Nephron progenitor cell (in vitro differentiated cells): ENCODE measurements at regions not wholly inside any gene's neighbourhood (a gene's known extent, or its start where the extent isn't known, plus 50 kb on each side); places are given as distances from the start of the nearest gene placed in this dataset.

Experiments
- DNase-seq: peaks from one replicate; pipeline ENCODE4 v3.0.0; 2021
- H3K27ac Mint-ChIP-seq: 2 replicates; pipeline ENCODE4 v1.8.0; 2021; ENCODE audit warnings: mild to moderate bottlenecking, moderate library complexity, mixed read lengths
- H3K27me3 Mint-ChIP-seq: 2 replicates; pipeline ENCODE4 v1.8.0; 2021; ENCODE audit warnings: mild to moderate bottlenecking, low read depth, mixed read lengths; ENCODE audit not compliant: poor library complexity
- H3K36me3 Mint-ChIP-seq: 2 replicates; pipeline ENCODE4 v1.8.0; 2021; ENCODE audit warnings: low read depth, mixed read lengths
- H3K4me1 Mint-ChIP-seq: 2 replicates; pipeline ENCODE4 v1.8.0; 2021; ENCODE audit warnings: mixed read lengths
- H3K4me3 Mint-ChIP-seq: 2 replicates; pipeline ENCODE4 v1.8.0; 2021; ENCODE audit warnings: mild to moderate bottlenecking, moderate library complexity, mixed read lengths
- H3K9me3 Mint-ChIP-seq: 2 replicates; pipeline ENCODE4 v1.8.0; 2021; ENCODE audit warnings: mild to moderate bottlenecking, moderate library complexity, mixed read lengths
- TF ChIP-seq, protein P1 (sequence below): fragments of 200-600 bp; sonication (generic); IDR thresholded peaks from 2 replicates; pipeline ENCODE4 v1.5.0; 2021; ENCODE audit warnings: antibody characterized with exemption

DNA sequence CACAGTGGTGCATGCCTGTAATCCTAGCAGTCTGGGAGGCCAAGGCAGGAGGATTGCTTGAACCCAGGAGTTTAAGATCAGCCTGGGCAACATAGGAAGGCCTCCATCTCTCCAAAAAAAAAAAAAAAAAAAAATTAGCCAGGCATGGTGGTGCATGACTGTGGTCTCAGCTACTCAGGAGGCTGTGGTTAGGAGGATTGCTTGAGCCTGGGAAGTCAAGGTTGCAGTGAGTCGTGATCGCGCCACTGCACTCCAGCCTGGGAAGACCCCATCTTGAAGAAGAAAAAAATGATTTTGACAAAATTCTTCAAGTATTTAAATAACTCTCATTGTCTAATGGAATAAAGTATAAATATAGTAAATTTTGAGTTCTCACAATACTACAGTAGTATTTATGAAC, 219.2 kb upstream of the SSTR1 start:
- Mint-ChIP-seq H3K27me3 (peaks cover 6% of the 10 kb centered on the region), H3K36me3 (no peaks in the 10 kb centered on the region), H3K4me1 (no peaks in the 10 kb centered on the region), H3K27ac (no peak overlapping the region), H3K4me3 (no peak overlapping the region), H3K9me3 (no peaks in the 10 kb centered on the region)
- TF ChIP-seq, protein P1, sequence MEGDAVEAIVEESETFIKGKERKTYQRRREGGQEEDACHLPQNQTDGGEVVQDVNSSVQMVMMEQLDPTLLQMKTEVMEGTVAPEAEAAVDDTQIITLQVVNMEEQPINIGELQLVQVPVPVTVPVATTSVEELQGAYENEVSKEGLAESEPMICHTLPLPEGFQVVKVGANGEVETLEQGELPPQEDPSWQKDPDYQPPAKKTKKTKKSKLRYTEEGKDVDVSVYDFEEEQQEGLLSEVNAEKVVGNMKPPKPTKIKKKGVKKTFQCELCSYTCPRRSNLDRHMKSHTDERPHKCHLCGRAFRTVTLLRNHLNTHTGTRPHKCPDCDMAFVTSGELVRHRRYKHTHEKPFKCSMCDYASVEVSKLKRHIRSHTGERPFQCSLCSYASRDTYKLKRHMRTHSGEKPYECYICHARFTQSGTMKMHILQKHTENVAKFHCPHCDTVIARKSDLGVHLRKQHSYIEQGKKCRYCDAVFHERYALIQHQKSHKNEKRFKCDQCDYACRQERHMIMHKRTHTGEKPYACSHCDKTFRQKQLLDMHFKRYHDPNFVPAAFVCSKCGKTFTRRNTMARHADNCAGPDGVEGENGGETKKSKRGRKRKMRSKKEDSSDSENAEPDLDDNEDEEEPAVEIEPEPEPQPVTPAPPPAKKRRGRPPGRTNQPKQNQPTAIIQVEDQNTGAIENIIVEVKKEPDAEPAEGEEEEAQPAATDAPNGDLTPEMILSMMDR, result no peak
- DNase-seq, result no peak

DNA sequence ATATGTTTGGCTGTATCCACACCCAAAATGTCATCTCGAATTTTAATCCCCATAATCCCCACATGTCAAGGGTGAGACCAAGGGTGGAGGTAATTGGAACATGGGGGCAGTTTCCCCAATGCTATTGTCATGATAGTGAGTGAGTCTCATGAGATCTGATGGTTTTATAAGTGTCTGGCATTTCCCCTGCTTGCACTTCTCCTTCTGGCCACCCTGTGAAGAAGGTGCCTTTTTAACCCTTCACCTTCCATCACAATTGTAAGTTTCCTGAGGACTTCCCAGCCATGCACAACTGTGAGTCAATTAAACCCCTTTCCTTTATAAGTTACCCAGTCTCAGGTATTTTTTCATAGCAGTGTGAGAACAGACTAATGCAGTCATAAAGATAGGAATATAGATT, 216.7 kb upstream of the SSTR1 start:
- Mint-ChIP-seq H3K27ac (no peak overlapping the region), H3K27me3 (peaks cover 9% of the 10 kb centered on the region), H3K4me3 (no peak overlapping the region), H3K4me1 (no peaks in the 10 kb centered on the region), H3K9me3 (no peaks in the 10 kb centered on the region), H3K36me3 (no peaks in the 10 kb centered on the region)
- no peak for DNase-seq
- TF ChIP-seq, protein P1, result no peak

GRCh38 chr14:37992499-37992898, 215.2 kb upstream of the SSTR1 start:
- TF ChIP-seq, protein P1, result no peak
- Mint-ChIP-seq H3K4me1 (no peaks in the 10 kb centered on the region), H3K4me3 (no peak overlapping the region), H3K9me3 (no peaks in the 10 kb centered on the region), H3K36me3 (no peaks in the 10 kb centered on the region), H3K27ac (no peak overlapping the region), H3K27me3 (peaks cover 9% of the 10 kb centered on the region)
- no peak for DNase-seq

- H3K27ac Mint-ChIP-seq, result no peak overlapping the region
- no peaks in the 10 kb centered on the region for H3K9me3 Mint-ChIP-seq
- TF ChIP-seq, protein P1, result no peak
- peaks cover 9% of the 10 kb centered on the region for H3K27me3 Mint-ChIP-seq
- no peak for DNase-seq
- H3K4me1 Mint-ChIP-seq, result peaks cover 9% of the 10 kb centered on the region
- no peaks in the 10 kb centered on the region for H3K36me3 Mint-ChIP-seq
- no peak overlapping the region for H3K4me3 Mint-ChIP-seq
These were observed 212.8 kb upstream of the SSTR1 start for GRCh38 chr14:37994846-37995372.

- DNase-seq, result no peak
- H3K4me3 Mint-ChIP-seq, result no peak overlapping the region
- no peak overlapping the region for H3K27ac Mint-ChIP-seq
- H3K27me3 Mint-ChIP-seq, result peaks cover 9% of the 10 kb centered on the region
- H3K9me3 Mint-ChIP-seq, result no peaks in the 10 kb centered on the region
- TF ChIP-seq, protein P1, result no peak
- peaks cover 11% of the 10 kb centered on the region for H3K4me1 Mint-ChIP-seq
- H3K36me3 Mint-ChIP-seq, result no peaks in the 10 kb centered on the region
These were observed 210.7 kb upstream of the SSTR1 start for GRCh38 chr14:37997017-37997416.

GRCh38 chr14:38000340-38000739, 207.4 kb upstream of the SSTR1 start:
- Mint-ChIP-seq H3K27me3 (no peaks in the 10 kb centered on the region), H3K4me3 (no peak overlapping the region), H3K36me3 (no peaks in the 10 kb centered on the region), H3K27ac (no peak overlapping the region), H3K9me3 (no peaks in the 10 kb centered on the region), H3K4me1 (peaks cover 11% of the 10 kb centered on the region)
- no peak for DNase-seq
- TF ChIP-seq, protein P1, result no peak
